HG03039 (cell line): ENCODE measurements at regions not wholly inside any gene's neighbourhood (a gene's known extent, or its start where the extent isn't known, plus 50 kb on each side); places are given as distances from the start of the nearest gene placed in this dataset.

Experiments used
- ATAC-seq: cut with Tn5 transposase; IDR thresholded peaks from one replicate; pipeline ENCODE4 v1.9.1; 2021; ENCODE audit warnings: mild to moderate bottlenecking, moderate library complexity; ENCODE audit not compliant: unreplicated experiment

GRCh38 chr1:209504571-209504970, 78.9 kb upstream of the CAMK1G start:
- no peak for ATAC-seq

GRCh38 chr1:209505044-209505443, 78.5 kb upstream of the CAMK1G start:
- no peak for ATAC-seq

GRCh38 chr1:209506101-209506500, 77.4 kb upstream of the CAMK1G start:
- ATAC-seq: no peak

- no peak for ATAC-seq
Measured at GRCh38 chr1:209509039-209509438, 74.5 kb upstream of the CAMK1G start.

GRCh38 chr1:209510063-209510462, 73.5 kb upstream of the CAMK1G start:
- ATAC-seq: no peak

- no peak for ATAC-seq
Measured at GRCh38 chr1:209511169-209511568, 72.3 kb upstream of the CAMK1G start.

- no peak for ATAC-seq
Measured at GRCh38 chr1:209512821-209513220, 70.7 kb upstream of the CAMK1G start.

- ATAC-seq: no peak
Measured at GRCh38 chr1:209513226-209513625, 70.3 kb upstream of the CAMK1G start.

- ATAC-seq: no peak
Measured at GRCh38 chr1:209516771-209517680, 66.5 kb upstream of the CAMK1G start.

GRCh38 chr1:209517681-209518050, 65.8 kb upstream of the CAMK1G start:
- no peak for ATAC-seq

- ATAC-seq: no peak
Measured at GRCh38 chr1:209519786-209520185, 63.7 kb upstream of the CAMK1G start.

GRCh38 chr1:209522826-209523225, 60.7 kb upstream of the CAMK1G start:
- no peak for ATAC-seq

GRCh38 chr1:209526137-209526536, 57.4 kb upstream of the CAMK1G start:
- no peak for ATAC-seq

- no peak for ATAC-seq
Measured at GRCh38 chr1:209527372-209527771, 56.1 kb upstream of the CAMK1G start.

GRCh38 chr1:209527993-209528717, 55.4 kb upstream of the CAMK1G start:
- no peak for ATAC-seq

- ATAC-seq: no peak
Measured at GRCh38 chr1:209529233-209529632, 54.3 kb upstream of the CAMK1G start.

GRCh38 chr1:209531006-209531405, 52.5 kb upstream of the CAMK1G start:
- no peak for ATAC-seq

GRCh38 chr1:209531549-209531948, 52.0 kb upstream of the CAMK1G start:
- no peak for ATAC-seq
